ENCODE measurements at regions not wholly inside any gene's neighbourhood (a gene's known extent, or its start where the extent isn't known, plus 50 kb on each side); places are given as distances from the start of the nearest gene placed in this dataset.

DNA sequence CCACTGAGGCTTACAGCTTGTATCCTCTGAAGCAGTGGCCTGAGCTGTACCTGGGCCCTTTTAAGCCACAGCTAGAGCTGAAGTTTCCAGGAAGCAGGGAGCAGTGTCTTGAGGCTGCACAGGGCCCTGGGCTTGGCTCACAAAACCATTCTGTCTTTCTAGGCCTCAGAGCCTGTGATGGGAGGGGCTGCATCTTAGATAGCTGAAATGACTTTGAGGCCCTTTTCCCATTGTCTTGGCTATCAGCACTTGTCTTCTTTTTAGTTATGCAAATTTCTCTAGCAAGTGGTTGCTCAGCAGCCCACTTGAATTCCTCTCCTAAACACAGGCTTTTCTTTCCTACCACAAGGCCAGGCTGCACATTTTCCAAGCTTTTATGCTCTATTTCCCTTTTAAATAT, 864.2 kb downstream of the REEP3 start:
- no peaks in the 10 kb centered on the region for H3K27me3 ChIP-seq
- no peak for DNase-seq
- no peaks in the 10 kb centered on the region for H3K36me3 ChIP-seq (replicated peaks in 1 of 2; ENCODE audit: insufficient read depth in 1 of 2, low read depth in 2 of 2)
- intact Hi-C loops (cut with DNase I), result no loop called here
- no peak overlapping the region for H3K27ac ChIP-seq
- H3K4me3 ChIP-seq, result no peak overlapping the region
- no peak for TF ChIP-seq POLR2A (IDR thresholded peaks at IDR 0.05)
- TF ChIP-seq, protein P1, sequence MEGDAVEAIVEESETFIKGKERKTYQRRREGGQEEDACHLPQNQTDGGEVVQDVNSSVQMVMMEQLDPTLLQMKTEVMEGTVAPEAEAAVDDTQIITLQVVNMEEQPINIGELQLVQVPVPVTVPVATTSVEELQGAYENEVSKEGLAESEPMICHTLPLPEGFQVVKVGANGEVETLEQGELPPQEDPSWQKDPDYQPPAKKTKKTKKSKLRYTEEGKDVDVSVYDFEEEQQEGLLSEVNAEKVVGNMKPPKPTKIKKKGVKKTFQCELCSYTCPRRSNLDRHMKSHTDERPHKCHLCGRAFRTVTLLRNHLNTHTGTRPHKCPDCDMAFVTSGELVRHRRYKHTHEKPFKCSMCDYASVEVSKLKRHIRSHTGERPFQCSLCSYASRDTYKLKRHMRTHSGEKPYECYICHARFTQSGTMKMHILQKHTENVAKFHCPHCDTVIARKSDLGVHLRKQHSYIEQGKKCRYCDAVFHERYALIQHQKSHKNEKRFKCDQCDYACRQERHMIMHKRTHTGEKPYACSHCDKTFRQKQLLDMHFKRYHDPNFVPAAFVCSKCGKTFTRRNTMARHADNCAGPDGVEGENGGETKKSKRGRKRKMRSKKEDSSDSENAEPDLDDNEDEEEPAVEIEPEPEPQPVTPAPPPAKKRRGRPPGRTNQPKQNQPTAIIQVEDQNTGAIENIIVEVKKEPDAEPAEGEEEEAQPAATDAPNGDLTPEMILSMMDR (IDR thresholded peaks at IDR 0.05), result no peak
- H3K9me3 ChIP-seq, result no peaks in the 10 kb centered on the region
- no peak for ATAC-seq
- no peaks in the 10 kb centered on the region for H3K4me1 ChIP-seq

DNA sequence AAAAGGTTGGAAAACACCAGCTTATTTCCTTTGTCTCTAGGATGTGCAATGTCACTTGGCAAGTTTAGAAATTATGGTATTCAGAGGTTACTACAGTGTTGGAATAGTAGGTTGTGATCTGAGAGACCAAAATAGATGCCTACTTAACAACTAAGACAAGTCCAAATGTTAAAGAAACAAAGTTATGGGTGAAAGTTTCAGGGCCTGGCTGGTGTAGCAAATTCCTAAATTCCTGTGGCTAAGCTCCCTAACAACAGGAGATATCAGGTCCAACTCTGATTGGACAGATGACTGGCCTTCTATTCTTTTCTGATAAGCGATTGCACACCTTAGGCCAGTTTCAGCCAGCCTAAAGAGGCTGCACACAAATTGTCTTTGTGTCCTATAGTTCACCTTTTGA, 873.5 kb downstream of the REEP3 start:
- H3K4me1 ChIP-seq, result no peaks in the 10 kb centered on the region
- ATAC-seq, result no peak
- DNase-seq, result no peak
- no peak overlapping the region for H3K27ac ChIP-seq
- no peak overlapping the region for H3K4me3 ChIP-seq
- no peaks in the 10 kb centered on the region for H3K36me3 ChIP-seq (replicated peaks in 1 of 2; ENCODE audit: insufficient read depth in 1 of 2, low read depth in 2 of 2)
- no peaks in the 10 kb centered on the region for H3K27me3 ChIP-seq
- 75 to 82% methylated on average over 1 of the region's 1 CpG for WGBS, 2 donors
- intact Hi-C loops (cut with DNase I), result no loop called here
- H3K9me3 ChIP-seq, result no peaks in the 10 kb centered on the region
- TF ChIP-seq POLR2A (IDR thresholded peaks at IDR 0.05), result no peak
- TF ChIP-seq, protein P1 (IDR thresholded peaks at IDR 0.05), result no peak

DNA sequence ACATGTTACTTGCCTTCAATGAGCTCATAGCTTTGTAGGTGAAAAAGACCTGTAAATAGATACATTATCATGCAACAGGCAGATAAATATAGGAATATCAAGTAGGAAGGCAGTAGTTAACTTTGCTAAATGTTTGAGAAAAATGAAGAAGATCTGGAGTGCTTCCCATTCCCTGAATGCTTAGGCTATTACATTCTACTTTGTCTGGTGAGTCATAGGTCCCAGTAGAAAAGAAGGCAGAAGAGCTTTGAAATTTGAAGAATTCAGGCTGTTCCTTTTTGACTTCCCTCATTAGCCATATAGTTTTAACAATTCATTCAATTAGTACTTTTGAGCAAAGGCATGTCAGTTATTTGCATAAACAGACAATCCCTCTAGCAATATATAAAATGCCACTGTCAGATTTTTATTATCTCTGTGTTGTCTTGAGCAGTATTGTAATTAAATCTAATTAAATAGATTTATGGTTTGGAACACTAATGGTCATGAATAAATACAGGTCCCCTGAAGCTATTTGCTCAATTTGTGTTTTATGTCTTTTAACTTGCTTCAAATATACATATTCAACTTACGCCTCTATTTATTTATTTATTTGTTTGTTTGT, 875.0 kb downstream of the REEP3 start:
- WGBS, 2 donors, result 78 to 93% methylated on average over 1 of the region's 1 CpG
- DNase-seq (no peak), ATAC-seq (no peak)
- no peak overlapping the region for H3K4me3 ChIP-seq
- no peaks in the 10 kb centered on the region for H3K4me1 ChIP-seq
- no peak for TF ChIP-seq POLR2A (IDR thresholded peaks at IDR 0.05)
- TF ChIP-seq, protein P1 (IDR thresholded peaks at IDR 0.05), result no peak
- no peaks in the 10 kb centered on the region for H3K9me3 ChIP-seq
- no peak overlapping the region for H3K27ac ChIP-seq
- H3K36me3 ChIP-seq (replicated peaks in 1 of 2; ENCODE audit: insufficient read depth in 1 of 2, low read depth in 2 of 2), result no peaks in the 10 kb centered on the region
- intact Hi-C loops (cut with DNase I), result no loop called here
- no peaks in the 10 kb centered on the region for H3K27me3 ChIP-seq

GRCh38 chr10:64397125-64397524, 875.9 kb downstream of the REEP3 start:
- 85 to 89% methylated on average over 8 of the region's 8 CpGs for WGBS, 2 donors
- Histone ChIP-seq H3K9me3 (no peaks in the 10 kb centered on the region), H3K36me3 (replicated peaks in 1 of 2; ENCODE audit: insufficient read depth in 1 of 2, low read depth in 2 of 2) (no peaks in the 10 kb centered on the region), H3K4me3 (no peak overlapping the region), H3K4me1 (no peaks in the 10 kb centered on the region), H3K27ac (no peak overlapping the region), H3K27me3 (no peaks in the 10 kb centered on the region)
- TF ChIP-seq, protein P1 (IDR thresholded peaks at IDR 0.05), result no peak
- TF ChIP-seq POLR2A (IDR thresholded peaks at IDR 0.05), result no peak
- ATAC-seq, result no peak
- no peak for DNase-seq
- intact Hi-C loops (cut with DNase I), result no loop called here

- WGBS, 2 donors, result 78 to 79% methylated on average over 3 of the region's 3 CpGs
- H3K4me3 ChIP-seq, result no peak overlapping the region
- TF ChIP-seq, protein P1 (IDR thresholded peaks at IDR 0.05), result no peak
- no peak for TF ChIP-seq POLR2A (IDR thresholded peaks at IDR 0.05)
- H3K27ac ChIP-seq, result no peak overlapping the region
- intact Hi-C loops (cut with DNase I), result no loop called here
- H3K27me3 ChIP-seq, result no peaks in the 10 kb centered on the region
- H3K9me3 ChIP-seq, result no peaks in the 10 kb centered on the region
- H3K4me1 ChIP-seq, result no peaks in the 10 kb centered on the region
- no peak for DNase-seq
- no peaks in the 10 kb centered on the region for H3K36me3 ChIP-seq (replicated peaks in 1 of 2; ENCODE audit: insufficient read depth in 1 of 2, low read depth in 2 of 2)
- no peak for ATAC-seq
Observed at GRCh38 chr10:64408391-64409183, 887.4 kb downstream of the REEP3 start.

All from body of pancreas (tissue), 4 donors.